ENCODE measurements at regions not wholly inside any gene's neighbourhood (a gene's known extent, or its start where the extent isn't known, plus 50 kb on each side); places are given as distances from the start of the nearest gene placed in this dataset.

DNA sequence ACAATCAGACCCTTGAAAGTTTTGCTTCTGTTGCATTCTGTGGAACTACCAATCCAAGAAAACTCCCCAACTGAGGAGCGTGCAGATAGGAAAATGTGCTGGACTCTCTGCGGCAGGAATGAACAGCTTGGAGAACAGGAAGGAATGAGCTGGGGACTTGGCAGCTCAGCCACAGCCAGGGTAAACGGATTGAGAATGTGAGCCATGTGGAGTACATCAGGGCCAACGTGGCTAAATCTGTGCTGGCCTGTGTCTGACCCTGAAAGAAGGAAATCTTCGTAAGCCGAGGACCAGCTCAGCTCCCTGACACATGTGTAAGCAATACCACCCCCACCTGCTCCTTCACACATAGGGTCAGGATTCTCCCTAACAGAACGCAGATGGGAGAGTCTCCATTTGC, 1023.7 kb downstream of the BCL11A start:
- DNase-seq, result no peak

GRCh38 chr2:59528525-59528924, 1024.9 kb downstream of the BCL11A start:
- DNase-seq, result no peak

DNA sequence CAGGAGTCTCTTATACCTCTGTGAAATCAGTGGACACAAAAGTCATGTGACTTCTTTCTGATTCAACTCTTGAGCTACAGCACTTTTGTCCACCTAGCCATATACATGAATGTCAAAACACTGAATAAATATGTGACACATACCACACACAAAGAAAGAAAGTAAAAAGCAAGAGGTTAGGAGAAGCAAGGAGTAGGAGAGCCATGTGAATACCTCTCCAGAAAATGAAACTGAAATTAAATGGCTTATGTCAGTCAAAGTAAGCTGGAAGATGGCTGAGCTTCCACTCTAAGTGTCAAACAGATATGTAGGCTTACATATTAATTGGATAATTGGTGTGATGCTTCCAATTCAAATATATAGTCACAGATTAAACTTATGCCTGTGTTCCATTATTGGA, 1050.5 kb downstream of the BCL11A start:
- no peak for DNase-seq

DNA sequence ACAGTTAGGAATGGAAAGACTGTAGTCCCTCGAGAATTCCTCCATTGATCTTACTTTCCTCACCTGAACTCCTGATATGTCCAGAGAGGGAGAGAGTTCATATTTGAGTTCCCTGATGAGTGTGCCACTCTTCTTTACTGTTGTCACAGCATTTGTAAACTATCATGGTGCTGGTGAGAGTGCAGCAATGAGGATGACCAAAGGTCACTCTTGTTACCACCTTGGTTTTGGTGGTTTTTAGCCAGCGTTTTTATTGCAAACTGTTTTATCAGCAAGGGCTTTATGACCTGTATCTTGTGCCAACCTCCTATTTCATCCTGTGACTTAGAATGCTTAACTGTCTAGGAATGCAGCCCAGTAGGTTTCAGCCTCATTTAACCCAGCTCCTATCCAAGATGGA, 1062.5 kb downstream of the BCL11A start:
- DNase-seq, result no peak

GRCh38 chr2:59490192-59490591, 1063.3 kb downstream of the BCL11A start:
- DNase-seq, result no peak

- no peak for DNase-seq
Measured at GRCh38 chr2:59484673-59485072, 1068.8 kb downstream of the BCL11A start.

GRCh38 chr2:59463426-59463825, 1090.0 kb downstream of the BCL11A start:
- DNase-seq, result no peak

DNA sequence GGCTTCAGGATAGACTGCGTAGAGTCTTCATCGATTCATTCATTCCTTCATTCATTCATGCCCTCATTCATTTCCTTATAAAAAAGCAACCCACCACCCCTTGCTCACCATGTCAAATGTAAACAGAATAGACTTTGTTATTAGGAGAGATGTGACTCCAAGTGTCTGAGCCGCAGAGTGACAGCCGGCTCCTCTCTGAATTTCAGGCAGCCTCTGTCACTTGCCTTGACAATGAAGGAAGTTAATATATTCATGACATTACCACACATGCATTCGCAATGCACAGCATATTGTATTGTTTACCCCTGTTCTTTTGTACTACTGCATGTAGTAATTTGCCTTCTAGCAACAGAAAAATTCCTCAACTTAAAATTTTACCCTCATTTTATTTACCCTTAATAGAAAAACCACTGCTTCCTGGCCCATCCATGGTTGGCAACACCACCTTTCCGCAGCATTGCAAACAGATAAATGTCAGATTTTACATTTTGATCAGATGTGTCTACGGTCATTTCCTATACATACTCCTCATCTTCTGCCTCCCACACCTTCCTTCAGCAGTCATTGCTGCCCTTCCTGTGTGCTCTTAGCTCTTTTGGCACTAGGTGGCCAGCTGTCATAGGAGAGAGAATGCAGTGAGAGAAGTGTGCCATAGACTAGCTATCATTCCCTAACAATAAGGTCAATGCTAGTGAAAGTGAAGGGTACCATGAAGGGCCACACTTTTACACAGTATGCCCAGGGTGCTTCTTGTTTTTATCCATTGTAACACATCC, 1090.8 kb downstream of the BCL11A start:
- DNase-seq, result no peak

- DNase-seq, result no peak
Measured at GRCh38 chr2:59461127-59461526, 1092.3 kb downstream of the BCL11A start.

DNA sequence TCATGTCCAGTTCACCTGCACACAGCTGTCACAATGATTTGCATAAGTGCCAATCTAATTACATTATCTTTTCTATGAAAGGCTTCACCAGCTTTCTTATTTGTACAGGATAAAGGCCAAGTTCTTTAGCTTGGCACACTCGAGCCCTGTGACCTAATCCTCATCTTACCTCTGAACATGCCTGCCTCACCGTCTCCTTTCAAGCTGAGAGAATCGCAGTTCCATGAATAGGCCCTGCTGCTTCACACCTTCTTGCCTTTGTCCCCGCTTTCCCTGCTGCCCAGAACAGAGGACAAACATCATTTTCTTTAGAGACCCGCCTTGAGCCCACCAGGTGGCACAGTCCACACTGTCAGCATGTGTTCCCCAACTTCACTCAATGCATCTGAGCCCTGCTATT, 1094.7 kb downstream of the BCL11A start:
- DNase-seq, result no peak

GRCh38 chr2:59456285-59456684, 1097.2 kb downstream of the BCL11A start:
- DNase-seq, result no peak

DNA sequence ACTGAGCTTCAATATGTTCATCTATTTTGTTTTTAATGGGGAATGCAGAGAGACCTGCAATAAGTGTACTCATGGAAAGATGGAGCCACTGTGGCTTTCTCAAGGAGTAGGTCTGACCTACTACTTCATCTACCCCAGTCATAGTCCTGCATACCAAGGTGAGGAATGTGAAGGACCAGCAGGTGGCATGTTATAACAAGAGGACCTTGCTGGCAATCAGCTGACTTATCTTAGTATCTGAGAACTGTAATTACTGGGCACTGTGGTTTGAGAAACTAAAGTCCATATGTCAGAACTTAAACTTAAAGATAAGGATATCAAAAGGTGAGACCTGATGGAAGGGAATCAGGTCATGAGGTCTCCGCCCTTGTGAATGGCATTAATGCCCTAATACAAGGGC, 1104.2 kb downstream of the BCL11A start:
- DNase-seq, result no peak

DNA sequence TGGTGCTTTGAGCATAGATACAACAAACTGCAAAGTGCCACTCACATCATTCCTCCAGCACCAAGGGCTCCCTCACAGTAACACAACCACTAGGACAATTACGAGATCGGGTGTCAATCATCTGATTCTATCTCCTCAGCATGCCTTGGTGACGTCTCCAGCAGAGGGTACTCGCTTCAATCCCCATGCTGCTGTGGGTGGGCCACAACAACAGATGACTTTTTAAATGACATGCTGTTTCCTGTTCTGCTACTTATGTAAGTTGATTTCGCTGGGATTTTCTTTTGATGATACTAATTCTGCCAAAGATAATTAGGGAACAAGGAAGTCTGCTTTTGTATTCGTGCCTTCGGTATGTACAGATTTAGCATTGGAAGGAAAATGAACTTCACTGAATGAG, 1113.0 kb downstream of the BCL11A start:
- no peak for DNase-seq

- no peak for DNase-seq
Measured at GRCh38 chr2:59435635-59436034, 1117.8 kb downstream of the BCL11A start.

DNA sequence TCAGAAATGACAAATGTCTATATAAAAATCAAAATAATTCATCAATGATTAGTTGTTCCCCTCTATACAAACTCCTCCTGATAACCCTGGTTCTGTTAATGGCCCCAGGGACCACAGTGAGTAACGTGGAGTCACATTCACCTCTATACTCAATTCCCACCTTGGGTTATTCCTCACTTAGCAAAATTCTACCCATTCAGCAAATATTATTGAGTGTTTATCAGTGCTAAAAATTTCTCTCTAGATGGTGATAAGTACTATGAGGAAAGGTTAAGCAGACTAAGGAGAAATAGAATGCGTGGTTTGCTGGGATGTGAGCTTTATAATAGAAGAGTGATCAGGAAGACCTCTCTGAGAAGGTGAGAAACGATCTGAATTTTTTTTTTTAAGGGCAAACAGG, 1124.5 kb downstream of the BCL11A start:
- no peak for DNase-seq

- no peak for DNase-seq
Measured at GRCh38 chr2:59427980-59428379, 1125.5 kb downstream of the BCL11A start.

- DNase-seq, result no peak
Measured at GRCh38 chr2:59425247-59425646, 1128.2 kb downstream of the BCL11A start.

DNA sequence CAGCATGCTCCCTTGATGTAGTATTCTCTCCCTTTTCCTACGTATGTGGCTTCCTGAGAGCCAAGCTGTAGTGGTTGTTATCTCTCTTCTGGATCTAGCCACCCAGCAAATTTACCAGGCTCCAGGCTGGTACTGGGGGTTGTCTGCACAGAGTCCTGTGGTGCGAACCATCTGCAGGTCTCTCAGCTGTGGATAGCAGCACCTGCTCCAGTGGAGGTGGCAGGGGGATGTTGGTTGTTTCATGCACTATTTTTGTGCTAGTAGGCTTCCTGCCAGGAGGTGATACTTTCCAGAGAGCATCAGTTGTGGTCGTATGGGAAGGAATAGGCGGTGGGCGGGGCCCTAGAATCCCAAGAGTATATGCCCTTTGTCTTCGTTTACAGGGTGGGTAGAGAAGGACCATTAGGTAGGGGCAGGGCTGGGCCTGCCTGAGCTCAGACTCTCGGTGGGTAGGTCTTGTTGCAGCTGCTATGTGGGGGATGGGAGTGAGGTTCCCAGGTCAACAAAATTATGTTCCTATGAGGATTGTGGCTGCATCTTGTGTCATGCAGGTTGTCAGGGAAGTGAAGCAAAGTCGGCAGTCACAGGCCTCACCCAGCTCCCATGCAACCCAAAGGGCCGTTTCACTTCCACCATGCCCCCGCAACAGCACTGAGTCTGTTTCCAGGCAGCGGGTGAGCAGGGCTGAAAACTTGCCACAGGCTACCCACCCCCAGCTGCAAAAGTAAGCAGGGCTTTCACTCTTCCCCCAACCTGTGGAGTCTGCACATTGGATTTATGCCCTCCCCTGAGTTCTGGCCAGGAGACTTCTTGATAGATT, 1139.5 kb downstream of the BCL11A start:
- no peak for DNase-seq

GRCh38 chr2:59399126-59399525, 1154.3 kb downstream of the BCL11A start:
- DNase-seq, result no peak

DNA sequence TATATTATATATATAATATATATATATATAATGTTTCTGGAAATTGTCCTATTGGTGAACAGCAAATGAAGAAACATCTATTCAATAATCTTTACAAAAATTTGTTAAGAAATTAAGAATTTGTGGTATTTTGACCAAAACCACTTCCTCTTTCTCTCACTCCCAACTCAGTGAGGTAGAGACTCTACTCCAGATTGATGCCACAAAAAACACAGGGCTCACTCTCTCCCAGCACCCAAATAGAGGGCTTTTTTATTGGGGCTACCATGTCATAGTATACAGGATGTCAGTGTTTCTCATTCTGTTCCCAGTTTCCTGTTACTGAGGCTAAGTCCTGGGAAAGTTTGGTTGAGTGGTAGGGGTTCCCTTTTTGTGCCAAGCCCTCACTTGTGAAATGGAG, 1155.4 kb downstream of the BCL11A start:
- DNase-seq, result no peak

- DNase-seq, result no peak
Measured at GRCh38 chr2:59395119-59395518, 1154.0 kb upstream of the FANCL start.

- DNase-seq, result no peak
Measured at GRCh38 chr2:59391896-59392295, 1150.8 kb upstream of the FANCL start.

- DNase-seq, result no peak
Measured at GRCh38 chr2:59390581-59390980, 1149.5 kb upstream of the FANCL start.

DNA sequence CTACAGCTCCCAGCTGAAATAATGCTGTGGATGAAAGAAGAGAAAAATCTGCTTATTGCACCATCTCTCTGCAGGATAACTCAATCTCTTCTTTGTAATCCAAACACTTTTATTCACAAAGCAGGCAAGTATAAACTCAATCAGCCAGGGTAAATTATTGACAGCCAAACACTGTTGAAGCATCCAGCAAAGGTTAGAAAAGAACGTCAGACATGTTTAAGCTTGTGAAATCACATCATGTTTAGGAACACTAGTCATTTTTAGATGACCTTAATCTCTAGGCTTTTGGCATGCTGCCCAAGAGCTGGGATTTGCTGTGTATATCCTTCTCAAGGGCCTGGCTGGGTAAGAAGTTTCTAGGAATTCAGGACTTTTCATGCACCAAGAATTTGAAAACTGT, 1148.1 kb upstream of the FANCL start:
- DNase-seq, result no peak

- no peak for DNase-seq
Measured at GRCh38 chr2:59385971-59386370, 1144.8 kb upstream of the FANCL start.

Measured in 8988T (cell line).